Ishikawa (cell line): ENCODE measurements at regions not wholly inside any gene's neighbourhood (a gene's known extent, or its start where the extent isn't known, plus 50 kb on each side); places are given as distances from the start of the nearest gene placed in this dataset.

Source experiments
- CEBPB ChIP-seq: IDR thresholded peaks from 2 replicates; pipeline ENCODE4 v1.6.1; 2012
- CREB1 ChIP-seq: IDR thresholded peaks from 2 replicates; pipeline ENCODE4 v1.6.1; 2012; ENCODE audit warnings: low read depth
- EGR1 ChIP-seq: IDR thresholded peaks from 2 replicates; pipeline ENCODE4 v1.6.1; 2012
- EP300 ChIP-seq: IDR thresholded peaks from 2 replicates; pipeline ENCODE4 v1.6.1; 2012; ENCODE audit warnings: borderline replicate concordance
- FOXM1 ChIP-seq: IDR thresholded peaks from 2 replicates; pipeline ENCODE4 v1.6.1; 2012; ENCODE audit warnings: low read depth, borderline replicate concordance
- MAX ChIP-seq: IDR thresholded peaks from 2 replicates; pipeline ENCODE4 v1.6.1; 2012
- NFIC ChIP-seq: IDR thresholded peaks from 2 replicates; pipeline ENCODE4 v1.6.1; 2012
- RAD21 ChIP-seq: IDR thresholded peaks from 2 replicates; pipeline ENCODE4 v1.6.1; 2012; ENCODE audit warnings: low read depth
- TAF1 ChIP-seq: IDR thresholded peaks from 2 replicates; pipeline ENCODE4 v1.6.1; 2012; ENCODE audit warnings: low read depth, mild to moderate bottlenecking
- TCF12 ChIP-seq: IDR thresholded peaks from 2 replicates; pipeline ENCODE4 v1.6.1; 2012; ENCODE audit warnings: low read depth
- TEAD4 ChIP-seq: IDR thresholded peaks from 2 replicates; pipeline ENCODE4 v1.6.1; 2012
- USF1 ChIP-seq: IDR thresholded peaks from 2 replicates; pipeline ENCODE4 v1.6.1; 2012
- YY1 ChIP-seq: IDR thresholded peaks from 2 replicates; pipeline ENCODE4 v1.6.1; 2012; ENCODE audit warnings: low read depth
- ZBTB7A ChIP-seq: IDR thresholded peaks from 2 replicates; pipeline ENCODE4 v1.6.1; 2012; ENCODE audit warnings: low read depth
- TF ChIP-seq, protein P1 (sequence below): IDR thresholded peaks from 2 replicates; pipeline ENCODE4 v1.6.1; 2012; ENCODE audit warnings: low read depth, mild to moderate bottlenecking

DNA sequence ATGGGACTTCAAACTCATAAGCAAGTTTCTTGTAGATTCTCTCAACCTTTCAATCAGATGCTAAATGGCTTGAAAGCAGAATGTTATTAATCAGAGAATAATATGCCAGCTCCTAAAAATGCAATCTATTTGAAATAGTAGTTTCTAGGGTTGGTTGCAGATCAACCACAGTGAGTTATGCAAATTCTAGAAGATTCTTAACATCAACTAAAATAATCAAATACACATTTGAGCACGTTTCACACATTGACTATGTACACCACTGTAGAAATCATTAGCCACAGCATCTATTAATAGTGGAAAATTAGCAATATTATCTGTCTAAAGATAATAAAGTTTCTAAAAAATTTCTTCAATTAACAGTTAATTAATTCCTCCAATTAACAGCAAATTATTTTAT is 141.9 kb upstream of the GJE1 start:
- TF ChIP-seq CEBPB (no peak), ZBTB7A (no peak), CREB1 (no peak), EP300 (no peak), RAD21 (no peak), FOXM1 (no peak), YY1 (no peak)
- TF ChIP-seq, protein P1, sequence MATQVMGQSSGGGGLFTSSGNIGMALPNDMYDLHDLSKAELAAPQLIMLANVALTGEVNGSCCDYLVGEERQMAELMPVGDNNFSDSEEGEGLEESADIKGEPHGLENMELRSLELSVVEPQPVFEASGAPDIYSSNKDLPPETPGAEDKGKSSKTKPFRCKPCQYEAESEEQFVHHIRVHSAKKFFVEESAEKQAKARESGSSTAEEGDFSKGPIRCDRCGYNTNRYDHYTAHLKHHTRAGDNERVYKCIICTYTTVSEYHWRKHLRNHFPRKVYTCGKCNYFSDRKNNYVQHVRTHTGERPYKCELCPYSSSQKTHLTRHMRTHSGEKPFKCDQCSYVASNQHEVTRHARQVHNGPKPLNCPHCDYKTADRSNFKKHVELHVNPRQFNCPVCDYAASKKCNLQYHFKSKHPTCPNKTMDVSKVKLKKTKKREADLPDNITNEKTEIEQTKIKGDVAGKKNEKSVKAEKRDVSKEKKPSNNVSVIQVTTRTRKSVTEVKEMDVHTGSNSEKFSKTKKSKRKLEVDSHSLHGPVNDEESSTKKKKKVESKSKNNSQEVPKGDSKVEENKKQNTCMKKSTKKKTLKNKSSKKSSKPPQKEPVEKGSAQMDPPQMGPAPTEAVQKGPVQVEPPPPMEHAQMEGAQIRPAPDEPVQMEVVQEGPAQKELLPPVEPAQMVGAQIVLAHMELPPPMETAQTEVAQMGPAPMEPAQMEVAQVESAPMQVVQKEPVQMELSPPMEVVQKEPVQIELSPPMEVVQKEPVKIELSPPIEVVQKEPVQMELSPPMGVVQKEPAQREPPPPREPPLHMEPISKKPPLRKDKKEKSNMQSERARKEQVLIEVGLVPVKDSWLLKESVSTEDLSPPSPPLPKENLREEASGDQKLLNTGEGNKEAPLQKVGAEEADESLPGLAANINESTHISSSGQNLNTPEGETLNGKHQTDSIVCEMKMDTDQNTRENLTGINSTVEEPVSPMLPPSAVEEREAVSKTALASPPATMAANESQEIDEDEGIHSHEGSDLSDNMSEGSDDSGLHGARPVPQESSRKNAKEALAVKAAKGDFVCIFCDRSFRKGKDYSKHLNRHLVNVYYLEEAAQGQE: no peak

- TF ChIP-seq YY1: no peak
- TF ChIP-seq RAD21: no peak
- no peak for TF ChIP-seq EGR1
- TF ChIP-seq, protein P1: no peak
- TF ChIP-seq TCF12: no peak
- no peak for TF ChIP-seq MAX
- TF ChIP-seq TEAD4: no peak
- no peak for TF ChIP-seq FOXM1
- no peak for TF ChIP-seq NFIC
- TF ChIP-seq EP300: no peak
- TF ChIP-seq CREB1: no peak
- TF ChIP-seq USF1: no peak
- no peak for TF ChIP-seq ZBTB7A
- no peak for TF ChIP-seq CEBPB
- TF ChIP-seq TAF1: no peak
Measured at GRCh38 chr6:141989706-141989959, 143.1 kb upstream of the GJE1 start.

DNA sequence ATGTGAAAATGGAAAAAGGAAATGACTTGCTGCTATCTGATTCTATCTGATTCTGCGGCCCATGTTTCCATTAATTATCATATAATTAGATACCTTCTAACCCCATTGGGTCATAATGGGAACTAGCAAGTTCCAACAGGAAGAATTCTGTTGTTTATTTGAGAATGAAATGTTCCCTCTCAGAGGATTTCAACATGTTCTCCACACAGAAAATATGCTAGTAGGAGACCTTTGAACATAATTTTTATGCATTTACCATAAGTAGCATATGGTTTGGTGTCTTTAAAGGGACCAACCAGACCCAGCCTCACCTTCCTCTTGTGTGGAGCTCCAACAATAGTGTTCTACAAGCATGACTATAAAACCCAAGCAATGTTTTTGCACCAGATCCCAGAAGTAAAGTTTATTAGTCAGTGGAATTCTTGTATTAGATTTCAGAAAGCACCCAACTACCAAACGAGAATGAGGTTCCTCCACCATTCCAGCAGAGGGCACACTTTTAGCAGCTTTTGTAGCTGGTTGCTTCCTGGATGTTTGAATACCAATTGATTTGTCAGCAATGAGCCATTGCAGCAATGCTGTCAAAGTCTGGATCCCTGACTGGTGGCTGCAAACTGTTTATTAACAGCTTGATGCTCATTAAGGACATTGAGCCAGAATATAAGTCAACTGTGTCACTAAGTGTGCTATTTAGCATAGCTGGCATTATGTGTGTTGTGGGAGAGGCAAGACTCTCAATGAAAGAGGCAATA is 143.6 kb upstream of the GJE1 start:
- peak; percentile 90 for TF ChIP-seq RAD21
- no peak; the same call in 1 of the 2 replicates for TF ChIP-seq TEAD4

- no peak for TF ChIP-seq ZBTB7A
- no peak for TF ChIP-seq CEBPB
- no peak for TF ChIP-seq EP300
- TF ChIP-seq USF1: no peak
- TF ChIP-seq MAX: no peak
- no peak for TF ChIP-seq TEAD4
- TF ChIP-seq TCF12: no peak
- TF ChIP-seq, protein P1: no peak
- no peak for TF ChIP-seq TAF1
- no peak for TF ChIP-seq NFIC
- TF ChIP-seq EGR1: no peak
Measured at GRCh38 chr6:141988327-141988726, 144.4 kb upstream of the GJE1 start.

DNA sequence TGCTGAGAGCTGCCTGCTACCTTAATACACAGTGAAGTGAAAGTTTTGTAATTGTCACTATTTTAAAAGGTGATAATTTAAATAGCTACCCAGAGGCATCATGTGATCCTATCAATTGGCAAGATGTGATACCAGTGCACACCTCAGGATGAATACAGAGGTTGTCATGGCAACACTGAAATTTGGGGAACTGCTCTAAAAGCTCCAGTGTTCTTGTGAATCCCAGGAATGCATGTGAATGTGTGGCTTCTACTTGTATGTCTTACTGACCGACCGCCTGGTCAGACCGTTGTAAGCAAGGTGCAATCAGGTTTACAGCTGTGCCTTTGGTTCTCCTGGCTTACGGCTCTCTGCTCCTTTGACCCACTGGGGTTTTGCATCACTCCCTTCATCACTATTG is 146.3 kb upstream of the GJE1 start:
- no peak for TF ChIP-seq TEAD4
- TF ChIP-seq EGR1: no peak
- no peak for TF ChIP-seq RAD21
- TF ChIP-seq CREB1: no peak
- no peak for TF ChIP-seq MAX
- TF ChIP-seq ZBTB7A: no peak
- TF ChIP-seq NFIC: no peak
- no peak for TF ChIP-seq CEBPB
- TF ChIP-seq, protein P1: no peak
- no peak for TF ChIP-seq YY1
- TF ChIP-seq USF1: no peak
- TF ChIP-seq EP300: no peak
- TF ChIP-seq TAF1: no peak
- TF ChIP-seq TCF12: no peak
- TF ChIP-seq FOXM1: no peak
